ENCODE measurements at regions not wholly inside any gene's neighbourhood (a gene's known extent, or its start where the extent isn't known, plus 50 kb on each side); places are given as distances from the start of the nearest gene placed in this dataset.

DNA sequence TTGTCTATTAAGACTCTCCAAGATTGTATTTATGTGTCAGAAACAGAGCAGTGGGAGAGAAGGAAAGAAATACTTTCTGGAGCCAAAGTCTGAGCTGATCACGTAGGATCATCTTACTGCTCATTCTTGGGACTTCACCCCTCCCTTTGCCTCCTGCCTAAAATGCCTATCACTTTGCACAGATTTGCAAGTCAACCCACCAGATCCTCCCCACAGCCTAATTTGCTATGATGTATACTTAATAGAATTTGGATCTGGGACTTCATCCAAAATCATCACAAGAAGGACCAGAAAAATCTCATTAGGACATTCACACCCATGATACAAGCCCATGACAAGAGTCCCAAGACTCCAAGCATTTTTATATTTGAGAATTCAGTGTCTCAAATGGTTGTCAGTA is 290.2 kb downstream of the FBXW7 start:
- peaks cover 5% of the 10 kb centered on the region for H3K9me3 Mint-ChIP-seq
- no peak overlapping the region for H3K4me3 Mint-ChIP-seq
- peaks cover 25% of the 10 kb centered on the region for H3K4me1 Mint-ChIP-seq (ENCODE audit: low read depth)
- H3K36me3 Mint-ChIP-seq (ENCODE audit: low read depth), result peaks cover 11% of the 10 kb centered on the region
- no peak overlapping the region for H3K27ac Mint-ChIP-seq
- H3K27me3 Mint-ChIP-seq (ENCODE audit: low read depth), result peaks cover 12% of the 10 kb centered on the region

DNA sequence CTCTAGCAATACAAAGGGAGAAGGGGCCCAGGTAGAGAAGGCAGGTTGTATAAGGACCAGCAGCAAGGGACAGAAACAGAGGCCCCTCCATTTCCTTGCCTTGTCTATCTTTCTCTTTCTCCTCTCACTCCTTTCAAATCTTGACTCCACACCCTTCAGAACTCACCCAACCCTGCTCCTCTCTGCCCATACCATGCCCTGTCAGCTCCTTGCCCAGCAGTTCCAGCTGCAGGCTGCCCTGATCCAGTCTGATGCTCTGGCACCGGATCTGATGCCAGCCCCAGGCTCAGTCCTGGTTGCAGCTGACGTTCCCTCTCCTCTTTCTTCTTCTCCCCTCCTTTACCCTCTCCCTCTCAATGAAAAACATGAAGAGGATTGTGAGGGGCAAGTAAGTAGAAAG is 291.2 kb downstream of the FBXW7 start:
- H3K36me3 Mint-ChIP-seq (ENCODE audit: low read depth), result peaks cover 11% of the 10 kb centered on the region

DNA sequence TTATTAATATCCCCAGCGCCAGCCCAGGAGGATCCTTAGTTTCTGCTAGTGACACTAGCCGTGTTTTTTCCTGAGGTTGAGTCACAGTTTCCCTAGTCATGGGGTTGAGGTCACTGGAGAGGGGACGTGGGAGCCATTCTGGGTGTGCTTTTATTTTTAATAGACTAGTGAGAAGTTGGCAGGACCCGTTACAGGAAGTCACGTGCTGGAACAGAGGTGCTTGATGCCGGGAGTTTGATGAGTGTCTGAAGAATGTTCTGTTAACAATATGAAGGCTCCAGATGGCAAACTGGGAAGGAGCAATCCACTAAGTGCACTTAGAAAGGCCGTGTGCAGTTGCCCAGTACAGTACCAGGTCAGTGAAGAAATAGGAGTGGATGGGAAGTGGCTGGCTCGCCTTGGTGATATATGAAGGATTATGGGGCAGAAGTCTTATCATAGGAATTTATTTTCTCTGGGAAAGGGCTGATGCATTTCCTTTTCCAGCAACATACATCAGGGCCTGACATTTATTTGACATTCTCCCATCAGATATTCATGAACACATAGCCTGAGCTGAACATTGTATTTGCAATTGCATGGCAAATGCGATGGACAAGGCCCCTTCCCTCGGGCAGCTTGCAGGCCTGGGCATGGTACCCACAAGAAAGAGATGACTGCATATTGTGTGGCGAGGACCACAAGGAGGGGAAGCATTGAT is 291.8 kb downstream of the FBXW7 start:
- peaks cover 9% of the 10 kb centered on the region for H3K36me3 Mint-ChIP-seq (ENCODE audit: low read depth)
- peaks cover 12% of the 10 kb centered on the region for H3K27me3 Mint-ChIP-seq (ENCODE audit: low read depth)
- H3K4me1 Mint-ChIP-seq (ENCODE audit: low read depth), result peaks cover 23% of the 10 kb centered on the region
- peaks cover 5% of the 10 kb centered on the region for H3K9me3 Mint-ChIP-seq
- no peak overlapping the region for H3K4me3 Mint-ChIP-seq
- no peak overlapping the region for H3K27ac Mint-ChIP-seq

More for the DNA sequence above, 291.2 kb downstream of the FBXW7 start:
- H3K27me3 Mint-ChIP-seq (ENCODE audit: low read depth), result peaks cover 12% of the 10 kb centered on the region
- H3K4me3 Mint-ChIP-seq, result no peak overlapping the region
- H3K9me3 Mint-ChIP-seq, result peaks cover 5% of the 10 kb centered on the region
- H3K4me1 Mint-ChIP-seq (ENCODE audit: low read depth), result peaks cover 23% of the 10 kb centered on the region
- no peak overlapping the region for H3K27ac Mint-ChIP-seq

DNA sequence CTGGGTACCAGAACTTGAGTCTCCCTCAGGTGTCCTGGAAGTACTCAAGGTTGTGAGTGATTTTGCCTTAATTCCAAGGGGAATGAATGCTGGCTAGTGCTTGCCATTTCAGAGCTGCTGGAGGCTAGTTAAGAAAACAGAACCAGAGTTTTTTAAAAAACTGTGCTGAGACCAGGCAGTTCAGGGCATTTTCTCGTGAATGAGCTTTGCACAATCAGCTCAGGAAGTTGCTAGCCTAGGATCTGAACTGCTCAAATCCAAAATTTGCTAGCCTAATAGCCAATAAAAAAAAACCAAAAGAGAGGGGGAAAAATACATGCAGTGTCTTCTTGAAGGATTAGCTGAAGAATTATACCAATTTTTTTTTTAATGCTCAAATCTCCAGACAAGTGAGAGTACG is 292.7 kb downstream of the FBXW7 start:
- Mint-ChIP-seq H3K4me1 (ENCODE audit: low read depth) (peaks cover 23% of the 10 kb centered on the region), H3K4me3 (no peak overlapping the region), H3K9me3 (peaks cover 5% of the 10 kb centered on the region), H3K27ac (no peak overlapping the region), H3K36me3 (ENCODE audit: low read depth) (peaks cover 8% of the 10 kb centered on the region), H3K27me3 (ENCODE audit: low read depth) (peaks cover 12% of the 10 kb centered on the region)

DNA sequence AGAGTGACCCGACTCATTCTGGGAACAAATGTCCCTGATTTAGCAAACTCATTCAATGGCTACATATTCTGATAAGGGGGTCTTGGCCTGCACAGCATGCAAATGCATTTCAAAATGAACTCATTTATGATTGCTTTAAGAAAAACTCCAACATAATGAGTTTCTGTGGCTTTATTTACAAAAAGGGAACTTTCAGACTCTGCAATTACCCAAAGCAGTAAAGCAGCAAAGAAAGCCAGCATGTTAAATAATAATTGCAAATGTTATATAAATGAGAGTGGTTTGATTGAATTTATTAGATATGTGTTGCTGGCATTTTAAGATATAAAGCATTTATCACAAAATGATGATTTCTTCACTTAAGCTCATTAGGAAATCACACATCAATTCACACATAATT is 295.7 kb downstream of the FBXW7 start:
- H3K27ac Mint-ChIP-seq, result no peak overlapping the region
- H3K9me3 Mint-ChIP-seq, result peaks cover 3% of the 10 kb centered on the region
- H3K36me3 Mint-ChIP-seq (ENCODE audit: low read depth), result peaks cover 8% of the 10 kb centered on the region
- H3K27me3 Mint-ChIP-seq (ENCODE audit: low read depth), result peaks cover 5% of the 10 kb centered on the region
- peaks cover 14% of the 10 kb centered on the region for H3K4me1 Mint-ChIP-seq (ENCODE audit: low read depth)
- no peak overlapping the region for H3K4me3 Mint-ChIP-seq

DNA sequence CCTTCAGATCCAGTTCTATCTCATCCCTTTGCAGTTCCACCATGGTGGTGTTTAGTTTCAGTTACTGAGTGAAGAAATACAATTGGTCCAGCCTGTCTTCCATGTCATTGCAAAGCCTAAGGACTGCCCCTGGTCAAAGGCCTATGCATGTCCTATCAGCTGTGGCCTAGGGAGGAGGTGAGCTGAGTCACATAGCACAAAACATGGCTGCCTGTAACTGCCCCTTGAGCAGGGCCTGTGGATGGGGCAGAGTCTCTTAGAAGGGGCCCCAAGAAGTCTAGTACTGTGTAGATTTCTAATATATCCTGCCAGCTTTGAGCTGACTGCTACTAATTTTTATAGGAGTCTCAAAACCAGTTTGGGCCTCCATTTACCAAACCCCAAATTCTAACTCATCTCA is 296.7 kb downstream of the FBXW7 start:
- Mint-ChIP-seq H3K36me3 (ENCODE audit: low read depth) (peaks cover 5% of the 10 kb centered on the region), H3K4me1 (ENCODE audit: low read depth) (peaks cover 9% of the 10 kb centered on the region), H3K27ac (no peak overlapping the region), H3K9me3 (peaks cover 6% of the 10 kb centered on the region), H3K4me3 (no peak overlapping the region), H3K27me3 (ENCODE audit: low read depth) (no peaks in the 10 kb centered on the region)

DNA sequence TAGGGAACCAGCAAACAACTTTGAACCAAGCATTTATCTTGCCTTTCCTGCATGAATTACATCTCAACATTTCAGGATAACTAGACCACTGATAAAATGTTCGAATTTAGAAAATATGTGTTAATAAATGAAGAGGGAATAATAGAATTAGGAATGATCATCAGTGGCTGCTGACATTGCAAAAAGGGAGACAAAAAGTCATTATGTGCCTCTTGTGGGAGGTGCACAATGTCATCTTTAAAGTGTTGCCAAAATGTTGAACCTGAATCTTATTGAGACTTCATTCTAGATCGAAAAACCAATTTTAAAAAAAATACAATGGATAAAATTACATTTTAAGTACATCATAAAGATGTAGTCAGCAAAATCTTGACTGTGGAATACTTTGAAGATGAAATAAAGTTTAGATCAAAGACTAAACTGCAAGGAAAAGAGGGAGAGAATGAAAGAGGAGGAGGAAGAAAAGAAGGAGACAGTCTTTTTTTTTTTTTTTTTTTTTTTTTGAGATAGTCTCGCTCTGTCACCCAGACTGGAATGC is 299.3 kb downstream of the FBXW7 start:
- Mint-ChIP-seq H3K9me3 (peaks cover 8% of the 10 kb centered on the region), H3K27me3 (ENCODE audit: low read depth) (no peaks in the 10 kb centered on the region), H3K27ac (no peak overlapping the region), H3K4me3 (no peak overlapping the region), H3K36me3 (ENCODE audit: low read depth) (peaks cover 3% of the 10 kb centered on the region), H3K4me1 (ENCODE audit: low read depth) (no peaks in the 10 kb centered on the region)

DNA sequence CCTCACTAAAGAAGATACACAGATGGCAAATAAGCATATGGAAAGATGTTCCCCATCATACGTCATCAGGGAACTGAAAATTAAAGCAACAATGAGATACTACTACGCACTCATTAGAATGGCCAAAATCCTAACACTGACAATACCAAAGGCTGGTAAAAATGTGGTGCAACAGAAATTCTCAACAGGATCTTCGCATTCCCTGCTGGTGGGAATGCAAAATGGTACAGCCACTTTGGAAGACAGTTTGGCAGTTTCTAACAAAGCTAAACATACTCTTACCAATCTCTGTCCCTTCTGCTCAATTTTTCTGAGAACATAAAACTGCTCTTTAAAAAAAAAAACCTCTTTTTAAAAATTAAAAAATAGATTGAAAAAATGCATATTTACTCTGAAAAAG is 300.2 kb downstream of the FBXW7 start:
- Mint-ChIP-seq H3K4me1 (ENCODE audit: low read depth) (no peaks in the 10 kb centered on the region), H3K36me3 (ENCODE audit: low read depth) (peaks cover 3% of the 10 kb centered on the region), H3K27ac (no peak overlapping the region), H3K9me3 (peaks cover 8% of the 10 kb centered on the region), H3K4me3 (no peak overlapping the region), H3K27me3 (ENCODE audit: low read depth) (no peaks in the 10 kb centered on the region)

DNA sequence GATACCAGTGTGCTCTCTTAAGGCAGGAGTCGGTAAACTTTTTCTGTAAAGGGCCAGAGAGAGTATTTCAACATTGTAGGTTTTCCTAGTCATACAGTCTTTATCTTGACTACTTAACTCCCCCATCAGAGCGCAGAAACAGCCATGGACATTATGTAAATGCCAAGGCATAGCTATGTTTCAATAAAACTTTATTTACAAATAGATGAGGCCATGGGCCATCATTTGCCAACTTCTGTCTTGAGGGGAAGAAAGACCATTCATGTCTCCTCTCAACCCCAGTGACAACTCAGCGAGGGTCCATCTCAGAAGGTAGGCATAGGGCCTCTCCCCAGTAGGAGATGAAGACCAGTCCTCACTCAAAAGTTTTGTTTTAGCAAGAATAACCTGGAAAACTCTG is 301.3 kb downstream of the FBXW7 start:
- no peaks in the 10 kb centered on the region for H3K27me3 Mint-ChIP-seq (ENCODE audit: low read depth)
- H3K9me3 Mint-ChIP-seq, result peaks cover 8% of the 10 kb centered on the region
- H3K36me3 Mint-ChIP-seq (ENCODE audit: low read depth), result peaks cover 4% of the 10 kb centered on the region
- H3K4me1 Mint-ChIP-seq (ENCODE audit: low read depth), result no peaks in the 10 kb centered on the region
- no peak overlapping the region for H3K27ac Mint-ChIP-seq
- no peak overlapping the region for H3K4me3 Mint-ChIP-seq

DNA sequence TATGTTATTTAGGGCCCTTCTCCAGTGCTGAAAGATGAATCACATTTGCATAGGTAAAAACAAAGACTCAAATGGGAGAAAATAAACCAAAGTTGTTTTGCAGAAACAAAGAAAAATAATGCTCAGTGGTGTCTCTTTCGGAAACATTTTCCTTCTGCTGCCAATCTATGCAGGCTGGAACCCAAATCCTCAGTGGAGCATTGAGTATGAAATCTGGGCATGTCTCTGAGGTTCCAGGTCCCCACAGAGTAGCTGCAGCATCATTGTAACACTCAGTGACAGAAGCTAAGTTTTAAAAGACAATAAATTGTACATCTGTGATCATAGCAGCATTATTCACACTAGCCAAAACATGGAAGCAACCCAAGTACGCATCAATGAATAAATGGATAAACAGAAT is 303.6 kb downstream of the FBXW7 start:
- Mint-ChIP-seq H3K27ac (no peak overlapping the region), H3K4me3 (no peak overlapping the region), H3K9me3 (peaks cover 8% of the 10 kb centered on the region), H3K4me1 (ENCODE audit: low read depth) (no peaks in the 10 kb centered on the region), H3K27me3 (ENCODE audit: low read depth) (no peaks in the 10 kb centered on the region), H3K36me3 (ENCODE audit: low read depth) (peaks cover 3% of the 10 kb centered on the region)

DNA sequence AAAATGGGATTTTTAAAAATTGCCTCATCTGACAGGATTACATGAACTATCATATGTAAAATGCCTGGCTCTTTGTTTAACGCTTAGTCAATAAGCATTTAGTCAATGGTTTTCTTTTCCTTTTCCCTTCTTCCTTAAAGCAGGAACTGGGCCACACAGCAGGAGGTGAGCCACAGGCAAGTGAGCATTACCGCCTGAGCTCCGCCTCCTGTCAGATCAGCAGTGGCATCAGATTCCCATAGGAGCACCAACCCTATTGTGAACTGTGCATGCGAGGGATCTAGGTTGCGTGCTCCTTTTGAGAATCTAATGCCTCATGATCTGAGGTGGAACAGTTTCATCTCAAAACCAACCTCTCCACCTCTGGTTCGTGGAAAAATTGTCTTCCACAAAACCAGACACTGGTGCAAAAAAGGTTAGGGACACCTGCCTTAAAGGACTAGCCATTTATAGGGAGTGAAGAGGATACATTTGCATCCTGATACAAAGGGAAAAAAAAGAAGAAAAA is 306.1 kb downstream of the FBXW7 start:
- Mint-ChIP-seq H3K36me3 (ENCODE audit: low read depth) (peaks cover 2% of the 10 kb centered on the region), H3K27ac (no peak overlapping the region), H3K4me1 (ENCODE audit: low read depth) (peaks cover 1% of the 10 kb centered on the region), H3K27me3 (ENCODE audit: low read depth) (no peaks in the 10 kb centered on the region), H3K9me3 (peaks cover 5% of the 10 kb centered on the region), H3K4me3 (no peak overlapping the region)

DNA sequence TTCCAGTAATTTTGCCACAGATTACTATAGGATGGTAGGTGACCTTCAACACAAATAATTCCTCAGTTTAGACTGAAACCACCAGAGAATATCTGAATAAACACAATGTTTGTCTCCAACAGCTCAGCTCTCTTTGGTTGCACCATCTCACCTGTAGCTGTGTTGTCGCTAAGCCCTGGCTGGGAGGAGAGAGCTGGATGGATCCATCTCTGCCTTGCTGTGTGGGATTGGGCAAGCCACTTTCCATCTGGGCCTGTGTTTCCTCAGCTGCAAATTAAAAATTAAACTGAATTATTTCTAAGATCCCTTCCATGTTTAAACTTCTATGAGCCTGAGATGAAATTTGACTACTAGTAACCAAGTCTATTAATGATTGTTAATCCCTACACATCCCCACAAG is 310.2 kb downstream of the FBXW7 start:
- Mint-ChIP-seq H3K9me3 (peaks cover 11% of the 10 kb centered on the region), H3K4me3 (no peak overlapping the region), H3K4me1 (ENCODE audit: low read depth) (peaks cover 22% of the 10 kb centered on the region), H3K27ac (no peak overlapping the region), H3K36me3 (ENCODE audit: low read depth) (peaks cover 7% of the 10 kb centered on the region), H3K27me3 (ENCODE audit: low read depth) (no peaks in the 10 kb centered on the region)

DNA sequence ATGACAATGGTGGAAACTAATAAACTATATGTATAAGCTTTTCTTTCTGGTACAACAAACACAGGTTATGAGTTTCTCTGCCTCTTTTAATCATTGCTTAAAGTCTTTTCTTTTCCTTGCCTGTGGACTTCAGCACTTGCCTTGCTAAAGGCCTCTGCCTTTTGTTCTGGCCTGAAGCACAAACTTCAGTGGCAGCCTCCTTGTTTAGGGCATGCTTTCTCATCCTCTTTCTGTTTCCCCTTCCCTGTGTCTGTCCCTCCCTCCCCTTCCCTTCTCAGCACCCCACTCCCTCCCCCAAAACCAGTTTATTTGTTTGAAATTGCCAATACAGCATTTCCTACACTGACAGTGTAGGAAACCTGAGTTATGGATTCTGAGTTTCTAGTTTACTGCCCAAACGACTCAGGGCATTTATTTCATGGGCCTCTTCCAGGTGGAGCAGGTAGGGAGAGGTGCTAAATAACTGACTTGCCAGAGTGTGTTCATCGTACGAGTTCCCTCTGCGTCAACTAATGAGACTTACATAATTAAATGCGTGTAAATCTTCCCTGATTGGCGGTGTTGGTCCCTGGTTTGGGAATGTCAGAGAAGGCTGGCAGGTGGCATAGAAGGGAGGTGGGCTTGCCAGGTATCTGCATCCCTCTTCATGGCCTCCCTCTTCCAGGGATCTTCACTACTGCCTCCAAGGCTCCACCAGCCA is 311.0 kb downstream of the FBXW7 start:
- Mint-ChIP-seq H3K4me3 (no peak overlapping the region), H3K27me3 (ENCODE audit: low read depth) (no peaks in the 10 kb centered on the region), H3K27ac (no peak overlapping the region), H3K36me3 (ENCODE audit: low read depth) (peaks cover 6% of the 10 kb centered on the region), H3K9me3 (peaks cover 18% of the 10 kb centered on the region), H3K4me1 (ENCODE audit: low read depth) (peaks cover 26% of the 10 kb centered on the region)

DNA sequence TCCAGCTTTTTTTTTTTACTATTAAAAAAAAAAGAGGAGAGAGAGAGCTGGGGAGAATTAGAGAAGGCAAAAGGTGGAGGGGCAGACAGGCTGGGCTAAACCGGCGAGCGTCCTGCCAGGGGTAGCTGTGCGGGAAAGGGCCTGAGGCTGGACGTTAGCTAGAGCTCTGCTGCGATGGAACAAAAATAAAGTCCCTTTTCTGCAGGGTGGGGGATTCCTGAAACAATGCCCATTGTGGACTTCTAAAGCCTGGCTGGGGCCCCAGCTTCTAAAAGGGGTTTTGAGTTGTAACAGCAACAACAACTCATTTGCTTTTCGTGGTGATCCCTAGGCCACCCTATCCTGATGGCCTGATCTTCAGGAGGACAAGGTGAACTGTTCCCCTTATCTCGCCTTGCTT is 311.7 kb downstream of the FBXW7 start:
- peaks cover 27% of the 10 kb centered on the region for H3K4me1 Mint-ChIP-seq (ENCODE audit: low read depth)
- peaks cover 6% of the 10 kb centered on the region for H3K36me3 Mint-ChIP-seq (ENCODE audit: low read depth)
- no peak overlapping the region for H3K27ac Mint-ChIP-seq
- H3K4me3 Mint-ChIP-seq, result no peak overlapping the region
- peaks cover 18% of the 10 kb centered on the region for H3K9me3 Mint-ChIP-seq
- no peaks in the 10 kb centered on the region for H3K27me3 Mint-ChIP-seq (ENCODE audit: low read depth)

DNA sequence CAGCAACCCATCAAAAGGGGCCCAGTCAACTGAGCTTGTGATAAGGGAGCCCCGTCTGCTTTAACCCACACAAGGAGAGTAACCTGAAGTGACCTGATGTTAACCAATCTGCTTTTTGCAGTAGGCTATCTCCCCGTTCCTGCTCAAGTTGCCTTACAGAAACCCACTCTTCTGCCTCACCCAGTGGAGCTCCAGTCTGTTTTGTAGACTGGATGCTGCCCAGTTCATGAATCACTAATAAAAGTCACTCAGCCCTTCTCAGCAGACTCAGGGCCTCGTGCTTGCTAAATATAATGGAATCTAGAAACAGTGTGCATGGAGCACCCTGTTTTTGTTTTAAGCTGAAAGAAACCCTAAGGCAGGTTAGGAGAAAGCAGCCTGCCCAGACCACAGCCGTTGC is 312.3 kb downstream of the FBXW7 start:
- H3K9me3 Mint-ChIP-seq, result peaks cover 18% of the 10 kb centered on the region
- H3K27ac Mint-ChIP-seq, result no peak overlapping the region
- H3K36me3 Mint-ChIP-seq (ENCODE audit: low read depth), result peaks cover 6% of the 10 kb centered on the region
- no peaks in the 10 kb centered on the region for H3K27me3 Mint-ChIP-seq (ENCODE audit: low read depth)
- no peak overlapping the region for H3K4me3 Mint-ChIP-seq
- peaks cover 33% of the 10 kb centered on the region for H3K4me1 Mint-ChIP-seq (ENCODE audit: low read depth)
